DND-41 (cell line): ENCODE measurements at regions not wholly inside any gene's neighbourhood (a gene's known extent, or its start where the extent isn't known, plus 50 kb on each side); places are given as distances from the start of the nearest gene placed in this dataset.

Source experiments
- ATAC-seq: fragments of 200-7000 bp; cut with Tn5 transposase; 3 replicates; pipeline ENCODE4 v1.9.1; 2021; ENCODE audit warnings: low read depth; ENCODE audit not compliant: insufficient read depth
- DNase-seq: peaks from one replicate; pipeline ENCODE4 v3.0.0-alpha.2; 2020
- H2AFZ ChIP-seq: 2 replicates; pipeline ENCODE4 v1.6.0; 2012; ENCODE audit warnings: low read depth, low read length
- H3K27ac ChIP-seq: 2 replicates; pipeline ENCODE4 v1.5.1; 2012; ENCODE audit warnings: low read length, inconsistent platforms
- H3K27me3 ChIP-seq: fragments of 200-600 bp; sonication (generic); 2 replicates; pipeline ENCODE4 v1.6.0; 2012; ENCODE audit warnings: low read length, mild to moderate bottlenecking, inconsistent platforms; ENCODE audit not compliant: insufficient read depth, poor library complexity
- H3K36me3 ChIP-seq: 2 replicates; pipeline ENCODE4 v1.5.1; 2012; ENCODE audit warnings: low read length, inconsistent platforms; ENCODE audit not compliant: insufficient read depth
- H3K4me1 ChIP-seq: 2 replicates; pipeline ENCODE4 v1.5.1; 2012; ENCODE audit warnings: mild to moderate bottlenecking, low read length; ENCODE audit not compliant: insufficient read depth
- H3K4me2 ChIP-seq: 2 replicates; pipeline ENCODE4 v1.6.0; 2012; ENCODE audit warnings: mild to moderate bottlenecking, moderate library complexity, low read length, inconsistent platforms; ENCODE audit not compliant: insufficient read depth
- H3K4me3 ChIP-seq, 2 experiments: fragments of 200-600 bp in 1 of 2; shearing (Covaris generic) in 1 of 2; 2 replicates each; pipeline ENCODE4 v1.5.1; 2012 to 2016; ENCODE audit warnings: inconsistent platforms in 2 of 2, low read length in 2 of 2, mild to moderate bottlenecking in 2 of 2, low read depth in 1 of 2, moderate library complexity in 1 of 2
- H3K79me2 ChIP-seq: 2 replicates; pipeline ENCODE4 v1.6.0; 2012; ENCODE audit warnings: low read length, inconsistent platforms; ENCODE audit not compliant: insufficient read depth
- H3K9ac ChIP-seq: 2 replicates; pipeline ENCODE4 v1.6.0; 2012; ENCODE audit warnings: low read depth, mild to moderate bottlenecking, inconsistent platforms, low read length, moderate library complexity
- H3K9me3 ChIP-seq: 2 replicates; pipeline ENCODE4 v1.5.1; 2012; ENCODE audit warnings: low read length, moderate library complexity, mild to moderate bottlenecking, inconsistent platforms; ENCODE audit not compliant: insufficient read depth, severe bottlenecking
- H4K20me1 ChIP-seq: 2 replicates; pipeline ENCODE4 v1.6.0; 2012; ENCODE audit warnings: low read length; ENCODE audit not compliant: insufficient read depth
- EZH2 ChIP-seq: IDR thresholded peaks from 3 replicates; pipeline ENCODE4 v1.6.1; 2012; ENCODE audit warnings: borderline replicate concordance, low read depth, mild to moderate bottlenecking, moderate library complexity, low read length, inconsistent platforms; ENCODE audit not compliant: severe bottlenecking
- TF ChIP-seq, protein P1 (sequence below): IDR thresholded peaks from 2 replicates; pipeline ENCODE4 v1.5.1; 2012; ENCODE audit warnings: borderline replicate concordance, low read length, moderate library complexity, mild to moderate bottlenecking; ENCODE audit not compliant: poor library complexity, severe bottlenecking; ENCODE audit errors: extremely low read depth

DNA sequence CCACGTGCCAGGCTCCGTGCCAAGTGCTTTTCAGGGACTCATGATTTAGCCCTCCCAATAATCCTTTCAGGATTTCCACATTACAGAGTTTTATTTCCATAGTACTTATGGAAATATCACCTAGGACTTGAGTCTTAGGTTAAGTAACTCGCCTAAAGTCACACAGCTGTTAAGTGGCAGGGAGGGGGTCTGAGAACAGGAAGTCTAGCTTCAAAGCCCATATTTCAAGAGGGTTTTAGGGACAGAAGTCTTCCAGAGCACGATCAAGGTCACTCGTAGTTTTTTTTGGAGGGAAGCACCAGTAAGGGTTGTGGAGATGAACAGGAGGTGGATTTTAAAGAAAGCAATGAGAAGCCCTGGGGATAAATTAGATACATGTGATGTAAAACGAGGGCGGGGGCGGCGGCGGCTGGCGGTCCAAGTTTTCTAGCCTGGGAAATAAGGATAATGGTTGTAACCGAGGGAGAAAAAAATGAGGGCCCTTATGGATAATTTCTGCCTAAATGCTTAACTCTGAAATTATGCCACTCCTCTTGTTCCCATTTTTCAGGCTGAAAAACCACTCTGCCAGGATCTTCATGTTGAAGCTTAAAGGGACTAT, 192.6 kb upstream of the FOXN3 start:
- no peak overlapping the region for H3K4me2 ChIP-seq

DNA sequence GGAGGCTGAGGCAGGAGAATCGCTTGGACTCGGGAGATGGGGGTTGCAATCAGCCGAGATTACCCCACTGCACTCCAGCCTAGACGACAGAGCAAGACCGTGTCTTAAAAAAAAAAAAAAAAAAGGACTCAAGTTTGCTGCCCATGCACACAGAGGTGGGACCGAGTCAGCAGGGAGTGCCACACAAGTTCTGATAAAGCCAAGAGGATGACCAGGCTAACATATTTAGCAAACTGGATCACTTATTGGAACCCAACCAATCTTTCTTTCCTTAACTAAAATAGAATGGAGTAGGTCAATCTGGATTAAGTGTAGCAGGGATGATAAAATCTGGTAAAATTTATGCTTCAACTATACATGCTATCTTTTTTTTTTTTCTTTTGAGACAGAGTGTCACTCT, 190.4 kb upstream of the FOXN3 start:
- no peak for ATAC-seq
- Histone ChIP-seq H3K27ac (no peak overlapping the region), H3K27me3 (no peaks in the 10 kb centered on the region), H3K4me1 (peaks cover 17% of the 10 kb centered on the region), H3K4me2 (no peak overlapping the region), H3K9ac (no peak overlapping the region), H3K4me3 (no peak overlapping the region), H2AFZ (no peak overlapping the region), H4K20me1 (no peaks in the 10 kb centered on the region), H3K9me3 (peaks cover 6% of the 10 kb centered on the region), H3K36me3 (no peaks in the 10 kb centered on the region; the same call in 1 of the 2 replicates), H3K79me2 (peaks cover 84% of the 10 kb centered on the region)
- TF ChIP-seq EZH2: no peak
- TF ChIP-seq, protein P1, sequence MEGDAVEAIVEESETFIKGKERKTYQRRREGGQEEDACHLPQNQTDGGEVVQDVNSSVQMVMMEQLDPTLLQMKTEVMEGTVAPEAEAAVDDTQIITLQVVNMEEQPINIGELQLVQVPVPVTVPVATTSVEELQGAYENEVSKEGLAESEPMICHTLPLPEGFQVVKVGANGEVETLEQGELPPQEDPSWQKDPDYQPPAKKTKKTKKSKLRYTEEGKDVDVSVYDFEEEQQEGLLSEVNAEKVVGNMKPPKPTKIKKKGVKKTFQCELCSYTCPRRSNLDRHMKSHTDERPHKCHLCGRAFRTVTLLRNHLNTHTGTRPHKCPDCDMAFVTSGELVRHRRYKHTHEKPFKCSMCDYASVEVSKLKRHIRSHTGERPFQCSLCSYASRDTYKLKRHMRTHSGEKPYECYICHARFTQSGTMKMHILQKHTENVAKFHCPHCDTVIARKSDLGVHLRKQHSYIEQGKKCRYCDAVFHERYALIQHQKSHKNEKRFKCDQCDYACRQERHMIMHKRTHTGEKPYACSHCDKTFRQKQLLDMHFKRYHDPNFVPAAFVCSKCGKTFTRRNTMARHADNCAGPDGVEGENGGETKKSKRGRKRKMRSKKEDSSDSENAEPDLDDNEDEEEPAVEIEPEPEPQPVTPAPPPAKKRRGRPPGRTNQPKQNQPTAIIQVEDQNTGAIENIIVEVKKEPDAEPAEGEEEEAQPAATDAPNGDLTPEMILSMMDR: no peak
- no peak for DNase-seq

More for the DNA sequence above, 192.6 kb upstream of the FOXN3 start:
- Histone ChIP-seq H3K4me1 (peaks cover 26% of the 10 kb centered on the region), H3K27ac (no peak overlapping the region), H3K9me3 (peaks cover 6% of the 10 kb centered on the region), H3K27me3 (no peaks in the 10 kb centered on the region), H4K20me1 (no peaks in the 10 kb centered on the region), H3K4me3 (no peak overlapping the region), H3K9ac (no peak overlapping the region), H2AFZ (no peak overlapping the region), H3K36me3 (no peaks in the 10 kb centered on the region; the same call in 1 of the 2 replicates), H3K79me2 (peaks cover 84% of the 10 kb centered on the region)
- peak; percentile 55; the same call in 2 of the 3 replicates for ATAC-seq
- DNase-seq: no peak
- TF ChIP-seq, protein P1: no peak
- TF ChIP-seq EZH2: no peak

DNA sequence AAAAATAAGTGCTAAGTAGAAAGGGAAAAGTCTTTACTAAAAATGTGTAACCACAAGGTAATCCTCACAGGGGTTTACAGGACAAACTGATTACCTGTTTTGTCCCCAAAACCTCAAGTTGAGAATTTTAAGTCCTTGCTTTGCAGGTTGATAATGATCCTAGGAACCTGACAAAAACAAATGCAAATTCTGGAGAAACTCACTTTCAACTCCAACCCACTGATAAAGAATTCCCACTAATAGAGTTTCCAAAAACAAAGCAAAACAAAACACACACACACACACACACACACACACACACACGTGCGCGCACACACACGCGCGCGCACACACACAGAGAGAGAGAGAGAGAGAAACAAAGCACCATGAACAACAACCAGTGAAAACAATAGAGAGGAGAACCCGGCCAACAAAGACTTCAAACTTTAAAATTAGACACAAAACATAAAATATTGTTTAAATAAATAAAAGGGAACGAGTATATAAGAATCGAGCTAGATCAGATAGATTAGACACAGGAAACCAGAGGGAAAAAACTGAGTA, 187.0 kb upstream of the FOXN3 start:
- H3K36me3 ChIP-seq: no peaks in the 10 kb centered on the region; the same call in 1 of the 2 replicates
- H3K9ac ChIP-seq: no peak overlapping the region
- no peaks in the 10 kb centered on the region for H3K27me3 ChIP-seq
- no peak for DNase-seq
- H3K27ac ChIP-seq: no peak overlapping the region
- no peak overlapping the region for H2AFZ ChIP-seq
- H3K4me2 ChIP-seq: no peak overlapping the region
- no peaks in the 10 kb centered on the region for H4K20me1 ChIP-seq
- H3K79me2 ChIP-seq: peaks cover 74% of the 10 kb centered on the region
- ATAC-seq: no peak
- no peak overlapping the region for H3K4me3 ChIP-seq
- TF ChIP-seq, protein P1: no peak
- no peak for TF ChIP-seq EZH2
- peaks cover 4% of the 10 kb centered on the region for H3K4me1 ChIP-seq
- H3K9me3 ChIP-seq: peaks cover 34% of the 10 kb centered on the region
